Cardiac muscle cell (in vitro differentiated cells and primary cell): ENCODE measurements at regions not wholly inside any gene's neighbourhood (a gene's known extent, or its start where the extent isn't known, plus 50 kb on each side); places are given as distances from the start of the nearest gene placed in this dataset.

ENCODE experiments used
- DNase-seq, 2 donors: peaks; one replicate each; pipeline versions ENCODE4 v3.0.0 to v3.0.0-alpha.2; 2010 to 2017; ENCODE audit warnings: low read depth in 1 of 2, low spot score in 1 of 2
- H3K27ac ChIP-seq: fragments of 200-600 bp; sonication (generic); 2 replicates; pipeline ENCODE4 v1.5.1; 2016
- H3K27me3 ChIP-seq: fragments of 200-600 bp; sonication (generic); 2 replicates; pipeline ENCODE4 v1.6.0; 2016; ENCODE audit warnings: control low read depth
- H3K36me3 ChIP-seq: fragments of 200-600 bp; sonication (generic); 2 replicates; pipeline ENCODE4 v1.5.1; 2016; ENCODE audit warnings: control low read depth
- H3K4me1 ChIP-seq: fragments of 200-600 bp; sonication (generic); 2 replicates; pipeline ENCODE4 v1.8.1; 2017; ENCODE audit warnings: low read depth, mild to moderate bottlenecking, mixed run types
- H3K4me3 ChIP-seq: fragments of 200-600 bp; sonication (generic); 2 replicates; pipeline ENCODE4 v1.5.1; 2016; ENCODE audit warnings: mild to moderate bottlenecking
- H3K9me3 ChIP-seq: fragments of 200-600 bp; sonication (generic); 2 replicates; pipeline ENCODE4 v1.5.1; 2017; ENCODE audit warnings: low read depth, mild to moderate bottlenecking, control low read depth
- TF ChIP-seq, protein P1 (sequence below): IDR thresholded peaks from 2 replicates; pipeline ENCODE4 v1.5.1; 2012; ENCODE audit warnings: low read depth, mild to moderate bottlenecking, low read length

DNA sequence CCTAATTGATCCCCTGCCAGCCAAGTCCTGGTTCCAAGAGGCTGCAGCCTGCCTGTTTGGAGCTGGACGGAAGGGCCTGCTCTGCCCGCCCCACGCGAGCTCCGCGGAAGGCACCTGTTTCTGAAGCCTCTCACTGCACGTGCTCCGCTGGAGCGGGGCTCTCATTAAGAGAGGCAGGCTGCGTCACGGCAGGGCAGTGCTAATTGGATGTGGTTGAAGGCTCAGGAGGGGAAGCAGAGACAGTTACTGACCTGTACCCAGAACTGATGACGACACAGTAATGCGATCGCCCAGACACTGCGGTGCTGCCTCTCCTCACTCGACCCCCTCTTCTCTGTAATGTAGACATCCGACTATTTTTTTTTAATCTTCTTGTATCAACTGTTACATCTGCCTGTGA lies 411.1 kb upstream of the MGMT start:
- TF ChIP-seq, protein P1, sequence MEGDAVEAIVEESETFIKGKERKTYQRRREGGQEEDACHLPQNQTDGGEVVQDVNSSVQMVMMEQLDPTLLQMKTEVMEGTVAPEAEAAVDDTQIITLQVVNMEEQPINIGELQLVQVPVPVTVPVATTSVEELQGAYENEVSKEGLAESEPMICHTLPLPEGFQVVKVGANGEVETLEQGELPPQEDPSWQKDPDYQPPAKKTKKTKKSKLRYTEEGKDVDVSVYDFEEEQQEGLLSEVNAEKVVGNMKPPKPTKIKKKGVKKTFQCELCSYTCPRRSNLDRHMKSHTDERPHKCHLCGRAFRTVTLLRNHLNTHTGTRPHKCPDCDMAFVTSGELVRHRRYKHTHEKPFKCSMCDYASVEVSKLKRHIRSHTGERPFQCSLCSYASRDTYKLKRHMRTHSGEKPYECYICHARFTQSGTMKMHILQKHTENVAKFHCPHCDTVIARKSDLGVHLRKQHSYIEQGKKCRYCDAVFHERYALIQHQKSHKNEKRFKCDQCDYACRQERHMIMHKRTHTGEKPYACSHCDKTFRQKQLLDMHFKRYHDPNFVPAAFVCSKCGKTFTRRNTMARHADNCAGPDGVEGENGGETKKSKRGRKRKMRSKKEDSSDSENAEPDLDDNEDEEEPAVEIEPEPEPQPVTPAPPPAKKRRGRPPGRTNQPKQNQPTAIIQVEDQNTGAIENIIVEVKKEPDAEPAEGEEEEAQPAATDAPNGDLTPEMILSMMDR, result no peak
- DNase-seq, result no peak

DNA sequence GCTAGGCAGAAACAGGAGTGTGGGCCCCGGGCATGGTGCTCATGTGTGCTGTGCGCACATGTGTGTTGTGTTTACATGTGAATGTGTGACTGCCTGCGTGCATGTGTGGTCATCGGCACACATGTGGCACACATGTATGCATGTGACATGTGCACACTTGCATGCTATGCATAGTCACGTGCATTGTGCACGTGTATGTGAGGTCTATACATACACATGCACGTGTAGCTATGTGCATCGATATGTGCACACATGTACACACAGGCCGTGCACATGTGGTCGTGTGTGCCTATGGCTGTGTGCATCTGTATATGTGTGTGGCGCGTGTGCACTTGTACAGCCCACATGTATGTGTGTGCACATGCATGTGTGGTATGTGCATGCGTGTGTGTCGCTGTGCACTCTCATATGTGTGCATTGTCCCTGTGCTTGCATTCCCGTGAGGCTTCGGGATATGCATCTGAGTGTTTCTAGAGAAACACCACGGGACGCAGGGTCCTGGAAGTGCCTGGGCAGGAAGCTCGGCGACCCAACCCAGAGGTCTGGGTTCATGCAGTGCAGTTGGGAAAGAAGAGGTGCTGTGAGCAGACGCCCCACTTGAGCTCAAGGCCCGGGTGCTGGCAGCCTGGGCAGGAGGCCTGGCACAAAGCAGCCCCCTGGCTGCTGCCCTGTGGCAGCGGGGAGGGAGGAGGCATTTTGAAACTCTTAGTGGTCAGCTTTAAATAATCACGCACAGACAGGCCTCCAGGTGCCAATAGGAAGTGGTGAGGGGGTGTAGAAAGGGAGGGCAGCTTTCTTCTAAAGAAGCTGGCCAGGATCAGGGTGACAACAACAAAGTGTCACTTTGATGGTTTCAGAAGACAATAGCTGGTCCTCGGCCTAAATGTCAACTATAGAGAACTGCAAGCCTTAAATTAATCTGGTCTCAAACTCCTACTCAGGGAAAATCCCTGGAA lies 410.0 kb upstream of the MGMT start:
- H3K27me3 ChIP-seq, result no peaks in the 10 kb centered on the region
- TF ChIP-seq, protein P1, result no peak
- no peak overlapping the region for H3K4me3 ChIP-seq
- no peaks in the 10 kb centered on the region for H3K36me3 ChIP-seq
- H3K4me1 ChIP-seq, result no peaks in the 10 kb centered on the region
- no peak overlapping the region for H3K27ac ChIP-seq
- no peak for DNase-seq
- no peaks in the 10 kb centered on the region for H3K9me3 ChIP-seq

More for the DNA sequence above, 411.1 kb upstream of the MGMT start:
- H3K9me3 ChIP-seq, result no peaks in the 10 kb centered on the region
- H3K4me3 ChIP-seq, result no peak overlapping the region
- H3K27ac ChIP-seq, result no peak overlapping the region
- H3K27me3 ChIP-seq, result no peaks in the 10 kb centered on the region
- no peaks in the 10 kb centered on the region for H3K4me1 ChIP-seq
- no peaks in the 10 kb centered on the region for H3K36me3 ChIP-seq

DNA sequence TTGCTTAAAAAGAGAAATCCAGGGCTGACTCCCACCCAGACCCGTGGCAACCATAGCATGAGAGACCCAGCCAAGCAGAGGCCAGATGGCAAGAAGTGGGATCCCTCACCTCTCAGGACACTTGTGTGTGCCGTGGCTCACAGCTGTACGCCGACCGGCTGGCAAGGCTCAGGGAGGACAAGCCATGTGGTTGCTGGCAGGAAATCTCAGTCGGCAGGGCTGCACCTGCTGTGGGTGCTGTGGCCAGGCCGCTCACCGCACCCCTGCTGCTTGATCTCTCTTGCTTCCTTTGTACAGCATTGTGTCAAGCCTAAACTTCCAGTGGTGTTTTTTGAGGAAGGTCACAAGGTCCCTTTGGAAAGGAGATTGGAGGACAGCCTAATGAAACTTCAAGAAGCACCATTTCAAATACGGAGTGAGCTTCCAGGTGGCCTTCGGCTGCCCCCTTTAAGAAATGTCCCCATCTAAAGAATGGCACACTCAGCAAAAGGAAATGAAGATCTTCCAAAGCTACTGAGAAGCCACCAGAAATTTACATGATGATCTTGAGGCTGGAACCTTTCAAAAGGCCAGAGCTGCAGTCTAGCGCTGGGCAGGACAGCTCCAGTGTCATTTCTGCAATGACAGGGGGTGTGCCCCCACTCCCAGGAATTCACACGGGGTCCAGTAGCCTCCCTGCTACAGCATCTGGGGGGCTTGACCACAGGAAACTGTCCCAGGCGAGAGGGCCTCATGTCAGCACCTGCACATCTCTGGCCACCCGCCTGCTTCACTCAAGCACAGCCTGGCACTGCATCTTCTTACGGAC lies 409.0 kb upstream of the MGMT start:
- TF ChIP-seq, protein P1, result no peak
- Histone ChIP-seq H3K4me1 (peaks cover 7% of the 10 kb centered on the region), H3K27me3 (no peaks in the 10 kb centered on the region), H3K9me3 (no peaks in the 10 kb centered on the region), H3K27ac (no peak overlapping the region), H3K36me3 (no peaks in the 10 kb centered on the region), H3K4me3 (no peak overlapping the region)
- no peak for DNase-seq

DNA sequence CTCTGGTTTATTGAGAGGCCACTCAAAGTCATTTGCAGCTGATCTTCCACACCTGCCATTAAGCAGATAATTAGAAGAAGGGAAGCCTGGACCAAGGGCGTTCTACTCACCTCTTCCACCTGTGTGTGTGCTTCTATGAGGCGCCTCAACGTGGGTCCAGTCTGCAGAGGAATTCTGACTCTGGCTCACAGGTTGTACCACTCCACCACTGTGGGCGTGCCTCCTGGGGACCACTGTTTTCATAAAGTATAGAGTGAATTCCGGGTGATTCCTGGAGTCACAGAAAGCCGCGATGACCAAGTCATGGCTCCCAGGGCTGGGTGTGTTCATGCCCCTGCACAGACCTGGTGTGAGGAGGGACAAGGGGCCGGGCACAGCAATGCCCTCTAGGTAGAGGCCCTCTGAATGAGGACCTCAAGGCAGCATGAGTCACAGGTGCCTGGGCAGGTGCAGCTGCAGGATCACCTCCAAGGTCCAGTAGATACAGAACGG lies 408.3 kb upstream of the MGMT start:
- no peak overlapping the region for H3K4me3 ChIP-seq
- TF ChIP-seq, protein P1, result no peak

DNA sequence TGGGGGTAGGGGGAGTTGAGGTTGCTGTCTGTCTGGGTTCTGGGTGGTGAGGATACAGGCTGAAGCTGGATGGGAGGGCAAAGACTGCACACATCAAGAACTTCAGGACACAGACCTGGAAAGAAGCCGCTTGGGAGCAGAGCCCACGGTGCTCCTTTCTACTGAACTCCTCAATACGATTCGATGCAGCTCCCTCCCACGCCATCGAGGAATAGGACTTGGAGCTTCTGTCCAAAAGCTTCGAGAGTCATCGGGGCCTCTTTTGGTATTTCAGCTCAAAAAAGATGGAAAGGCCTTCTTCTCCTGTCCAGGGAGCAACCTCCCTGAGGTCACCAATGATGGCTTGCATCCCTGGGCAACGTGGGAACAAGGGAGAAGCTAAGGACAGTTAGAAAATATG lies 407.1 kb upstream of the MGMT start:
- Histone ChIP-seq H3K9me3 (no peaks in the 10 kb centered on the region), H3K4me3 (no peak overlapping the region), H3K4me1 (peaks cover 7% of the 10 kb centered on the region), H3K36me3 (no peaks in the 10 kb centered on the region), H3K27ac (no peak overlapping the region), H3K27me3 (no peaks in the 10 kb centered on the region)
- TF ChIP-seq, protein P1, result no peak
- DNase-seq, result no peak

More for the DNA sequence above, 408.3 kb upstream of the MGMT start:
- peaks cover 7% of the 10 kb centered on the region for H3K4me1 ChIP-seq
- no peaks in the 10 kb centered on the region for H3K36me3 ChIP-seq
- no peaks in the 10 kb centered on the region for H3K9me3 ChIP-seq
- H3K27ac ChIP-seq, result no peak overlapping the region
- no peaks in the 10 kb centered on the region for H3K27me3 ChIP-seq
- no peak for DNase-seq
